ENCODE measurements at regions not wholly inside any gene's neighbourhood (a gene's known extent, or its start where the extent isn't known, plus 50 kb on each side); places are given as distances from the start of the nearest gene placed in this dataset.

- in situ Hi-C loops (cut with MboI; ENCODE audit: low sequenced_read_pairs) (no loop called here), dilution Hi-C loops (cut with HindIII; ENCODE audit: low sequenced_read_pairs, unreplicated experiment) (no loop called here), intact Hi-C loops (cut with micrococcal nuclease) (no loop called here)
- ChIA-PET CTCF (no interaction called here), POLR2A (ENCODE audit: unreplicated experiment) (no interaction called here)
- BruUV-seq (replicated peaks): no TSS peak
- Histone ChIP-seq H3K4ac (ENCODE audit: low read depth, low read length) (no peak overlapping the region), H3K4me2 (ENCODE audit: low read depth, low read length) (no peak overlapping the region), H2AK5ac (ENCODE audit: low read depth, low read length) (no peak overlapping the region), H2BK20ac (ENCODE audit: low read depth, low read length) (no peak overlapping the region), H3K27me3 (ENCODE audit: control insufficient read depth, insufficient read depth, low read length) (peaks cover 5% of the 10 kb centered on the region), H2AFZ (replicated peaks; ENCODE audit: low read length, poor library complexity) (no peak overlapping the region), H3K23ac (ENCODE audit: low read depth, low read length) (no peak overlapping the region), H3K36me3 (ENCODE audit: control insufficient read depth, insufficient read depth, low read length) (no peaks in the 10 kb centered on the region), H4K8ac (ENCODE audit: low read depth in 2 of 2, low read length in 2 of 2) (no peak overlapping the region), H3K4me1 (ENCODE audit: control insufficient read depth, insufficient read depth, low read length) (peaks cover 3% of the 10 kb centered on the region), H3K14ac (replicated peaks; ENCODE audit: low read depth, low read length) (no peak overlapping the region), H2AK9ac (replicated peaks; ENCODE audit: low read depth, low read length, poor library complexity) (no peak overlapping the region), H2BK5ac (ENCODE audit: low read depth, low read length, poor library complexity, severe bottlenecking) (no peak overlapping the region), H3K79me1 (ENCODE audit: low read depth in 1 of 2, low read length in 2 of 2) (no peaks in the 10 kb centered on the region), H3K18ac (ENCODE audit: low read depth, low read length) (no peak overlapping the region), H3K9me1 (ENCODE audit: insufficient read depth, low read length) (peaks cover 4% of the 10 kb centered on the region; the same call in 1 of the 2 replicates), H2BK15ac (ENCODE audit: low read depth, low read length) (no peak overlapping the region), H4K91ac (ENCODE audit: insufficient read depth, low read depth, low read length) (no peak overlapping the region), H4K20me1 (ENCODE audit: insufficient read depth, low read length) (no peaks in the 10 kb centered on the region), H3K9me3 (ENCODE audit: control insufficient read depth, insufficient read depth, low read length) (no peaks in the 10 kb centered on the region), H3K27ac (ENCODE audit: insufficient read depth, low read length) (no peak overlapping the region), H3K9ac (ENCODE audit: low read depth, low read length) (no peak overlapping the region), H2BK120ac (ENCODE audit: low read depth, low read length) (no peak overlapping the region), H4K5ac (ENCODE audit: low read depth, low read length) (no peak overlapping the region), H3K4me3 (ENCODE audit: insufficient read depth, low read depth, low read length) (no peak overlapping the region), H3K56ac (ENCODE audit: extremely low read depth, insufficient read depth, low read length) (no peak overlapping the region)
- no CpG with 5 or more reads among the region's 2 CpGs for WGBS, 2 experiments (ENCODE audit: extremely low coverage in 2 of 2, insufficient read length in 1 of 2)
- DNase-seq (no peak), ATAC-seq (ENCODE audit: low read depth) (no peak)
- TF ChIP-seq NFE2L2 (IDR thresholded peaks at IDR 0.05; ENCODE audit: low read depth, low read length) (no peak), RAD21 (IDR thresholded peaks at IDR 0.05; ENCODE audit: low read length) (no peak), RFX5 (IDR thresholded peaks at IDR 0.05; ENCODE audit: low read depth, low read length) (no peak), CEBPB (IDR thresholded peaks at IDR 0.05; ENCODE audit: low read depth, low read length) (no peak), MAZ (IDR thresholded peaks at IDR 0.05; ENCODE audit: borderline replicate concordance, low read depth, low read length) (no peak), RCOR1 (IDR thresholded peaks at IDR 0.05; ENCODE audit: insufficient replicate concordance, low read length) (no peak), USF2 (IDR thresholded peaks at IDR 0.05; ENCODE audit: low read depth, low read length) (no peak), ELK1 (IDR thresholded peaks at IDR 0.05; ENCODE audit: borderline replicate concordance, low read depth, low read length) (no peak), CHD1 (IDR thresholded peaks at IDR 0.05; ENCODE audit: low read depth, low read length) (no peak), BHLHE40 (IDR thresholded peaks at IDR 0.05; ENCODE audit: low read depth, low read length) (no peak), SMC3 (IDR thresholded peaks at IDR 0.05; ENCODE audit: low read depth, low read length) (no peak)
- TF ChIP-seq, protein P1, sequence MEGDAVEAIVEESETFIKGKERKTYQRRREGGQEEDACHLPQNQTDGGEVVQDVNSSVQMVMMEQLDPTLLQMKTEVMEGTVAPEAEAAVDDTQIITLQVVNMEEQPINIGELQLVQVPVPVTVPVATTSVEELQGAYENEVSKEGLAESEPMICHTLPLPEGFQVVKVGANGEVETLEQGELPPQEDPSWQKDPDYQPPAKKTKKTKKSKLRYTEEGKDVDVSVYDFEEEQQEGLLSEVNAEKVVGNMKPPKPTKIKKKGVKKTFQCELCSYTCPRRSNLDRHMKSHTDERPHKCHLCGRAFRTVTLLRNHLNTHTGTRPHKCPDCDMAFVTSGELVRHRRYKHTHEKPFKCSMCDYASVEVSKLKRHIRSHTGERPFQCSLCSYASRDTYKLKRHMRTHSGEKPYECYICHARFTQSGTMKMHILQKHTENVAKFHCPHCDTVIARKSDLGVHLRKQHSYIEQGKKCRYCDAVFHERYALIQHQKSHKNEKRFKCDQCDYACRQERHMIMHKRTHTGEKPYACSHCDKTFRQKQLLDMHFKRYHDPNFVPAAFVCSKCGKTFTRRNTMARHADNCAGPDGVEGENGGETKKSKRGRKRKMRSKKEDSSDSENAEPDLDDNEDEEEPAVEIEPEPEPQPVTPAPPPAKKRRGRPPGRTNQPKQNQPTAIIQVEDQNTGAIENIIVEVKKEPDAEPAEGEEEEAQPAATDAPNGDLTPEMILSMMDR (conservative IDR thresholded peaks at IDR 0.05; ENCODE audit: low read depth, low read length): no peak
Measured at GRCh38 chr3:72479651-72480215, 368.5 kb downstream of the SHQ1 start.

All from IMR-90 (cell line).